Prostate gland (tissue), 2 donors: ENCODE measurements at regions not wholly inside any gene's neighbourhood (a gene's known extent, or its start where the extent isn't known, plus 50 kb on each side); places are given as distances from the start of the nearest gene placed in this dataset.
A peak's percentile ranks its signal among the peaks of the same experiment; 100 is the strongest.

Experiments used
- POLR2A ChIP-seq: fragments of 450-650 bp; IDR thresholded peaks from one replicate; pipeline ENCODE4 v1.6.1; 2016; ENCODE audit warnings: antibody characterized with exemption, mild to moderate bottlenecking
- POLR2AphosphoS5 ChIP-seq: sonication (generic); formaldehyde crosslinking; IDR thresholded peaks from one replicate; pipeline ENCODE4 v1.6.1; 2017; ENCODE audit warnings: antibody characterized with exemption
- TF ChIP-seq, protein P1 (sequence below), 4 experiments: fragments of 200-600 bp in 2 of 4; fragments of 450-650 bp in 2 of 4; sonication (generic) in 2 of 4; IDR thresholded peaks; 1 replicate in 3 of 4; 2 replicates in 1 of 4; pipeline ENCODE4 v1.5.1; 2016 to 2019; ENCODE audit warnings: antibody characterized with exemption in 4 of 4, mild to moderate bottlenecking in 2 of 4, moderate library complexity in 2 of 4

DNA sequence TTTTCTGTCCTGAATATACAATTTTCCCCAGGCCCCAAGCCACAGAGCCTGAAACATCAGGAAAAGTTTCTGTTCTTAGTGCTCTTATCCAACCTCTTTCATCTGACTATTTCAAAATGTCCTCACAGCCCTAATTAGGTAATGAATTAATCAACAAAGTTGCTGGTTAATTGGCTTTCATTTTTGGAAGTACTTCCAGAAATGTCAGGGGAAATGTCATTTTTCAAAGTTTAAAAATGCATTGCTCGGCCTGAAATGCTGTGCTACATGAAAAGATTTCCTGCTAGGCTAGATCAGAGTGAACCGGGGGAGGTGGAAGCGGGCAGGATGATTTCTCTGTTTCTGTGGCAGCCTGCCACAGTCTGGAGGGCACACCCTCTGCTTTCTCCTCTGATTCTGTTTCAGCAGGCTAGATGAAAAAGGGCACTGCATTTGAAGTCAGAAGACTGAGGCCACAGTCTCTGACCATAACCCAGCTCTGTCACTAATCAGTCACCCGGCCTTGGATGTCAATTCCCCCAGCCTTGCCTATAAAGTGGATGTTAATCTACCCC is 55.9 kb upstream of the BARX1 start:
- TF ChIP-seq, protein P1, sequence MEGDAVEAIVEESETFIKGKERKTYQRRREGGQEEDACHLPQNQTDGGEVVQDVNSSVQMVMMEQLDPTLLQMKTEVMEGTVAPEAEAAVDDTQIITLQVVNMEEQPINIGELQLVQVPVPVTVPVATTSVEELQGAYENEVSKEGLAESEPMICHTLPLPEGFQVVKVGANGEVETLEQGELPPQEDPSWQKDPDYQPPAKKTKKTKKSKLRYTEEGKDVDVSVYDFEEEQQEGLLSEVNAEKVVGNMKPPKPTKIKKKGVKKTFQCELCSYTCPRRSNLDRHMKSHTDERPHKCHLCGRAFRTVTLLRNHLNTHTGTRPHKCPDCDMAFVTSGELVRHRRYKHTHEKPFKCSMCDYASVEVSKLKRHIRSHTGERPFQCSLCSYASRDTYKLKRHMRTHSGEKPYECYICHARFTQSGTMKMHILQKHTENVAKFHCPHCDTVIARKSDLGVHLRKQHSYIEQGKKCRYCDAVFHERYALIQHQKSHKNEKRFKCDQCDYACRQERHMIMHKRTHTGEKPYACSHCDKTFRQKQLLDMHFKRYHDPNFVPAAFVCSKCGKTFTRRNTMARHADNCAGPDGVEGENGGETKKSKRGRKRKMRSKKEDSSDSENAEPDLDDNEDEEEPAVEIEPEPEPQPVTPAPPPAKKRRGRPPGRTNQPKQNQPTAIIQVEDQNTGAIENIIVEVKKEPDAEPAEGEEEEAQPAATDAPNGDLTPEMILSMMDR (IDR thresholded peaks at IDR 0.05) = no peak
- TF ChIP-seq POLR2AphosphoS5 (peak; percentile 30), POLR2A (no peak)
